ENCODE measurements at regions not wholly inside any gene's neighbourhood (a gene's known extent, or its start where the extent isn't known, plus 50 kb on each side); places are given as distances from the start of the nearest gene placed in this dataset.

DNA sequence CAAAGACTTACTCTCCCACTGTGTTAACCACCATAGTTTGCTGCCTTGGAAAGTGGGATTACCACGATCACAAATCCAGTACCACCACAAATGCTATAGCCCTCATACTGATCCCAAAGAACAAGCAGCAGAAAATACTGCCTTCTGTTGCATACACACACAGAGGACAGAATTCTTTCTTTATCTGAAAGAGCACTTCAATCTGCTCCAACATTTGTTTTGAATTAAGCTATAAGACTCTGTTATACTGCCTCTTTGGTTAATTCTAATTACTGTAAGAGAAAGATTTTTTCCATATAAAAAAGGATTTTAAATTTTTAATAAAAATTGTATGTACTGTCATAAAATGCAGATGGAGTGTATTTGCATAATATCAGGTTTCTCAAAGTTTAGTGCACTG lies 69.8 kb downstream of the YIPF5 start:
- TF ChIP-seq, protein P1, sequence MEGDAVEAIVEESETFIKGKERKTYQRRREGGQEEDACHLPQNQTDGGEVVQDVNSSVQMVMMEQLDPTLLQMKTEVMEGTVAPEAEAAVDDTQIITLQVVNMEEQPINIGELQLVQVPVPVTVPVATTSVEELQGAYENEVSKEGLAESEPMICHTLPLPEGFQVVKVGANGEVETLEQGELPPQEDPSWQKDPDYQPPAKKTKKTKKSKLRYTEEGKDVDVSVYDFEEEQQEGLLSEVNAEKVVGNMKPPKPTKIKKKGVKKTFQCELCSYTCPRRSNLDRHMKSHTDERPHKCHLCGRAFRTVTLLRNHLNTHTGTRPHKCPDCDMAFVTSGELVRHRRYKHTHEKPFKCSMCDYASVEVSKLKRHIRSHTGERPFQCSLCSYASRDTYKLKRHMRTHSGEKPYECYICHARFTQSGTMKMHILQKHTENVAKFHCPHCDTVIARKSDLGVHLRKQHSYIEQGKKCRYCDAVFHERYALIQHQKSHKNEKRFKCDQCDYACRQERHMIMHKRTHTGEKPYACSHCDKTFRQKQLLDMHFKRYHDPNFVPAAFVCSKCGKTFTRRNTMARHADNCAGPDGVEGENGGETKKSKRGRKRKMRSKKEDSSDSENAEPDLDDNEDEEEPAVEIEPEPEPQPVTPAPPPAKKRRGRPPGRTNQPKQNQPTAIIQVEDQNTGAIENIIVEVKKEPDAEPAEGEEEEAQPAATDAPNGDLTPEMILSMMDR (IDR thresholded peaks at IDR 0.05): no peak
- TF ChIP-seq POLR2A (IDR thresholded peaks at IDR 0.05): no peak

Data from testis (tissue), 2 donors.